Keratinocyte (primary cell): ENCODE measurements at regions not wholly inside any gene's neighbourhood (a gene's known extent, or its start where the extent isn't known, plus 50 kb on each side); places are given as distances from the start of the nearest gene placed in this dataset.

Experiments used
- CTCF ChIP-seq, 3 experiments: IDR thresholded peaks in 1 of 3; conservative IDR thresholded peaks in 1 of 3; optimal IDR thresholded peaks in 1 of 3; 2 replicates in 2 of 3; 3 replicates in 1 of 3; pipeline versions ENCODE3 to v1.5.1; 2011; ENCODE audit warnings: low read length in 3 of 3, mild to moderate bottlenecking in 3 of 3, moderate library complexity in 2 of 3, control low read depth in 1 of 3, inconsistent platforms in 1 of 3; ENCODE audit not compliant: insufficient read depth in 2 of 3; ENCODE audit errors: extremely low read depth in 1 of 3
- EZH2 ChIP-seq: IDR thresholded peaks from one replicate; pipeline ENCODE4 v1.6.1; 2012; ENCODE audit warnings: inconsistent platforms, mild to moderate bottlenecking, low read length, moderate library complexity

- no peak for TF ChIP-seq CTCF (optimal IDR thresholded peaks at IDR 0.05 in 1 of 3, IDR thresholded peaks at IDR 0.05 in 1 of 3, conservative IDR thresholded peaks at IDR 0.05 in 1 of 3; ENCODE audit: extremely low read depth in 1 of 3, insufficient read depth in 2 of 3, low read length in 3 of 3)
- TF ChIP-seq EZH2: no peak
Observed at GRCh38 chr2:147385600-147385999, 459.2 kb upstream of the ACVR2A start.
